H9 (cell line): ENCODE measurements at regions not wholly inside any gene's neighbourhood (a gene's known extent, or its start where the extent isn't known, plus 50 kb on each side); places are given as distances from the start of the nearest gene placed in this dataset.

Experiments used
- DNase-seq: peaks from one replicate; pipeline ENCODE4 v3.0.0-alpha.2; 2017
- H2AFZ ChIP-seq: one replicate; pipeline ENCODE4 v1.6.1; 2013; ENCODE audit warnings: mild to moderate bottlenecking, low read length, control low read depth, moderate library complexity
- H2AK5ac ChIP-seq: 2 replicates; pipeline ENCODE4 v1.6.1; 2013; ENCODE audit warnings: low read length, control low read depth, mixed read lengths; ENCODE audit not compliant: insufficient read length
- H2BK120ac ChIP-seq: one replicate; pipeline ENCODE4 v1.6.1; 2013; ENCODE audit warnings: low read depth, mild to moderate bottlenecking, low read length, control low read depth, inconsistent platforms; ENCODE audit not compliant: poor library complexity, severe bottlenecking
- H2BK12ac ChIP-seq: 2 replicates; pipeline ENCODE4 v1.6.1; 2013; ENCODE audit warnings: low read length, control low read depth, mixed read lengths, low read depth; ENCODE audit not compliant: insufficient read length
- H2BK15ac ChIP-seq: 2 replicates; pipeline ENCODE4 v1.6.1; 2013; ENCODE audit warnings: low read depth, low read length, control low read depth
- H2BK20ac ChIP-seq: one replicate; pipeline ENCODE4 v1.6.1; 2013; ENCODE audit warnings: low read depth, mild to moderate bottlenecking, low read length, control low read depth, inconsistent platforms; ENCODE audit not compliant: poor library complexity, severe bottlenecking
- H2BK5ac ChIP-seq: 2 replicates; pipeline ENCODE4 v1.6.1; 2013; ENCODE audit warnings: low read length, control low read depth, mixed read lengths; ENCODE audit not compliant: insufficient read length
- H3K14ac ChIP-seq: 2 replicates; pipeline ENCODE4 v1.6.1; 2013; ENCODE audit warnings: low read length, control low read depth; ENCODE audit not compliant: insufficient read depth
- H3K18ac ChIP-seq: 2 replicates; pipeline ENCODE4 v1.6.1; 2013; ENCODE audit warnings: low read depth, mild to moderate bottlenecking, mixed read lengths, low read length, control low read depth; ENCODE audit not compliant: insufficient read length
- H3K23ac ChIP-seq: 2 replicates; pipeline ENCODE4 v1.6.1; 2013; ENCODE audit warnings: low read length, control low read depth, mixed read lengths, low read depth; ENCODE audit not compliant: insufficient read length
- H3K23me2 ChIP-seq: 2 replicates; pipeline ENCODE4 v1.6.1; 2013; ENCODE audit warnings: low read depth, mild to moderate bottlenecking, mixed read lengths, low read length, control low read depth; ENCODE audit not compliant: insufficient read length, poor library complexity, severe bottlenecking
- H3K27ac ChIP-seq: 2 replicates; pipeline ENCODE4 v1.5.1; 2013; ENCODE audit warnings: low read length, control low read depth, mixed read lengths, low read depth; ENCODE audit not compliant: insufficient read length
- H3K27me3 ChIP-seq: 2 replicates; pipeline ENCODE4 v1.6.1; 2013; ENCODE audit warnings: low read length, control low read depth, inconsistent platforms; ENCODE audit not compliant: insufficient read depth
- H3K4ac ChIP-seq: 2 replicates; pipeline ENCODE4 v1.6.1; 2013; ENCODE audit warnings: low read depth, mild to moderate bottlenecking, control low read depth, inconsistent platforms, low read length, moderate library complexity
- H3K4me1 ChIP-seq: 2 replicates; pipeline ENCODE4 v1.6.1; 2013; ENCODE audit warnings: low read length, control low read depth, inconsistent platforms; ENCODE audit not compliant: insufficient read depth
- H3K4me2 ChIP-seq: 2 replicates; pipeline ENCODE4 v1.6.1; 2013; ENCODE audit warnings: low read length, control low read depth, mixed read lengths; ENCODE audit not compliant: insufficient read length, insufficient read depth
- H3K56ac ChIP-seq: 2 replicates; pipeline ENCODE4 v1.6.1; 2013; ENCODE audit warnings: low read depth, mild to moderate bottlenecking, mixed read lengths, low read length, control low read depth; ENCODE audit not compliant: insufficient read length
- H3K79me1 ChIP-seq: 2 replicates; pipeline ENCODE4 v1.6.1; 2013; ENCODE audit warnings: low read depth, mild to moderate bottlenecking, moderate library complexity, low read length, control low read depth, inconsistent platforms; ENCODE audit not compliant: insufficient read depth, poor library complexity, severe bottlenecking
- H3K79me2 ChIP-seq: 2 replicates; pipeline ENCODE4 v1.6.1; 2013; ENCODE audit warnings: low read length, control low read depth, inconsistent platforms; ENCODE audit not compliant: insufficient read depth
- H3K9ac ChIP-seq: 2 replicates; pipeline ENCODE4 v1.6.1; 2013; ENCODE audit warnings: low read length, control low read depth, mixed read lengths; ENCODE audit not compliant: insufficient read length; ENCODE audit errors: extremely low read depth
- H3K9me3 ChIP-seq: one replicate; pipeline ENCODE4 v1.6.1; 2013; ENCODE audit warnings: low read depth, low read length, inconsistent platforms; ENCODE audit not compliant: control insufficient read depth
- H3T11ph ChIP-seq: one replicate; pipeline ENCODE4 v1.6.1; 2013; ENCODE audit warnings: mild to moderate bottlenecking, low read length, control low read depth, inconsistent platforms
- H4K20me1 ChIP-seq: one replicate; pipeline ENCODE4 v1.6.1; 2013; ENCODE audit not compliant: control insufficient read depth, insufficient read length, insufficient read depth
- H4K5ac ChIP-seq: 2 replicates; pipeline ENCODE4 v1.6.1; 2013; ENCODE audit warnings: low read depth, mild to moderate bottlenecking, mixed read lengths, low read length, control low read depth; ENCODE audit not compliant: insufficient read length
- H4K8ac ChIP-seq: replicated peaks from 2 replicates; pipeline ENCODE4 v1.6.1; 2013; ENCODE audit warnings: low read length, control low read depth, mixed read lengths, low read depth; ENCODE audit not compliant: insufficient read length
- H4K91ac ChIP-seq: 2 replicates; pipeline ENCODE4 v1.6.1; 2013; ENCODE audit warnings: low read depth, mild to moderate bottlenecking, moderate library complexity, mixed read lengths, low read length, control low read depth; ENCODE audit not compliant: insufficient read length
- H3K27ac Mint-ChIP-seq, 3 experiments: 2 replicates in 2 of 3; 3 replicates in 1 of 3; pipeline ENCODE4 v1.8.0; 2020 to 2021; ENCODE audit warnings: mixed read lengths in 3 of 3, mild to moderate bottlenecking in 1 of 3, moderate library complexity in 1 of 3
- H3K27me3 Mint-ChIP-seq: 2 replicates; pipeline ENCODE4 v1.8.0; 2021; ENCODE audit warnings: low read depth, mild to moderate bottlenecking, moderate library complexity, mixed read lengths
- H3K36me3 Mint-ChIP-seq, 3 experiments: 2 replicates in 2 of 3; 3 replicates in 1 of 3; pipeline ENCODE4 v1.8.0; 2020 to 2021; ENCODE audit warnings: low read depth in 3 of 3, mixed read lengths in 3 of 3; ENCODE audit not compliant: insufficient read depth in 1 of 3
- H3K4me1 Mint-ChIP-seq, 2 experiments: 2 replicates each; pipeline ENCODE4 v1.8.0; 2020; ENCODE audit warnings: mixed read lengths in 2 of 2
- H3K4me3 Mint-ChIP-seq, 2 experiments: 2 replicates in 1 of 2; 3 replicates in 1 of 2; pipeline ENCODE4 v1.8.0; 2020 to 2021; ENCODE audit warnings: mild to moderate bottlenecking in 2 of 2, mixed read lengths in 2 of 2, moderate library complexity in 1 of 2
- H3K9me3 Mint-ChIP-seq, 2 experiments: 2 replicates in 1 of 2; 3 replicates in 1 of 2; pipeline ENCODE4 v1.8.0; 2020; ENCODE audit warnings: mild to moderate bottlenecking in 2 of 2, mixed read lengths in 2 of 2, moderate library complexity in 1 of 2
- CTCF ChIP-seq: fragments of 200-600 bp; sonication (generic); conservative IDR thresholded peaks from 3 replicates; pipeline ENCODE4 v1.8.0; 2021; ENCODE audit warnings: antibody characterized with exemption, mild to moderate bottlenecking
- whole genome bisulfite sequencing: extraction: QIAGEN DNeasy Blood & Tissue Kit; methylation state at CpG from one replicate; pipeline ENCODE4 v1.1.7; 2013; ENCODE audit warnings: missing lambda C conversion rate, low lambda C conversion rate, mixed read lengths; ENCODE audit not compliant: insufficient read length; ENCODE audit errors: extremely low coverage; 5-methylcytosine and 5-hydroxymethylcytosine counted together

- no peaks in the 10 kb centered on the region for H3K23me2 ChIP-seq
- no peak overlapping the region for H3K4me3 Mint-ChIP-seq
- no peak overlapping the region for H3K23ac ChIP-seq
- no peaks in the 10 kb centered on the region for H3K79me1 ChIP-seq
- H2BK5ac ChIP-seq: no peak overlapping the region
- no peak overlapping the region for H2BK12ac ChIP-seq
- no peak for TF ChIP-seq CTCF
- no peak overlapping the region for H4K8ac ChIP-seq
- H3K4me1 ChIP-seq: no peaks in the 10 kb centered on the region
- WGBS: no CpG with 5 or more reads among the region's 2 CpGs
- H3K36me3 Mint-ChIP-seq: no peaks in the 10 kb centered on the region
- no peaks in the 10 kb centered on the region for H3K79me2 ChIP-seq
- no peak overlapping the region for H4K5ac ChIP-seq
- no peak overlapping the region for H2AFZ ChIP-seq
- H3K56ac ChIP-seq: no peak overlapping the region
- H3K4me2 ChIP-seq: no peak overlapping the region
- H2BK15ac ChIP-seq: no peak overlapping the region
- no peaks in the 10 kb centered on the region for H3K4me1 Mint-ChIP-seq
- no peaks in the 10 kb centered on the region; a peak in 1 of 5 replicates for H3K9me3 Mint-ChIP-seq
- no peak overlapping the region for H2BK20ac ChIP-seq
- no peak overlapping the region for H3K18ac ChIP-seq
- H3K9ac ChIP-seq: no peak overlapping the region
- no peak overlapping the region for H3K27ac Mint-ChIP-seq
- DNase-seq: no peak
- no peaks in the 10 kb centered on the region for H3K27me3 ChIP-seq
- H4K20me1 ChIP-seq: no peaks in the 10 kb centered on the region
- no peaks in the 10 kb centered on the region for H3K27me3 Mint-ChIP-seq
- H3K9me3 ChIP-seq: no peaks in the 10 kb centered on the region
- no peak overlapping the region for H4K91ac ChIP-seq
- no peak overlapping the region for H3K4ac ChIP-seq
- H3K27ac ChIP-seq: no peak overlapping the region
- no peak overlapping the region for H2BK120ac ChIP-seq
- H2AK5ac ChIP-seq: no peak overlapping the region
- H3T11ph ChIP-seq: no peak overlapping the region
- no peak overlapping the region for H3K14ac ChIP-seq
These were observed 299.2 kb upstream of the NR5A2 start for GRCh38 chr1:199728345-199728744.
